SK-N-SH treated with all-trans-retinoic acid at 6 μM for 48 hours (cell line): ENCODE measurements at regions not wholly inside any gene's neighbourhood (a gene's known extent, or its start where the extent isn't known, plus 50 kb on each side); places are given as distances from the start of the nearest gene placed in this dataset.

Experiments
- ATAC-seq: fragments of 200-7000 bp; cut with Tn5 transposase; 3 replicates; pipeline ENCODE4 v1.9.1; 2020; ENCODE audit warnings: mild to moderate bottlenecking, moderate library complexity
- ARNTL ChIP-seq: fragments of 450-650 bp; formaldehyde crosslinking; IDR thresholded peaks from 2 replicates; pipeline ENCODE4 v1.5.0; 2020; ENCODE audit warnings: low read depth, mild to moderate bottlenecking, moderate library complexity, borderline replicate concordance
- CREB5 ChIP-seq: fragments of 250-450 bp; sonication (Bioruptor Pico); IDR thresholded peaks from 2 replicates; pipeline ENCODE4 v1.5.1; 2020; ENCODE audit warnings: low read depth, mild to moderate bottlenecking, moderate library complexity
- CSDC2 ChIP-seq: fragments of 250-450 bp; sonication (Bioruptor Pico); IDR thresholded peaks from 2 replicates; pipeline ENCODE4 v1.5.0; 2020; ENCODE audit warnings: mild to moderate bottlenecking, moderate library complexity
- CSRNP3 ChIP-seq: fragments of 250-450 bp; sonication (Bioruptor Pico); IDR thresholded peaks from 2 replicates; pipeline ENCODE4 v1.5.1; 2021; ENCODE audit warnings: mild to moderate bottlenecking, moderate library complexity
- ESRRG ChIP-seq: fragments of 250-450 bp; sonication (Bioruptor Pico); IDR thresholded peaks from 2 replicates; pipeline ENCODE4 v1.6.1; 2021; ENCODE audit warnings: mild to moderate bottlenecking
- GLIS3 ChIP-seq: fragments of 250-450 bp; sonication (Bioruptor Pico); IDR thresholded peaks from 2 replicates; pipeline ENCODE4 v1.5.0; 2020; ENCODE audit warnings: mild to moderate bottlenecking, moderate library complexity
- ISL1 ChIP-seq: fragments of 250-450 bp; sonication (Bioruptor Pico); IDR thresholded peaks from 2 replicates; pipeline ENCODE4 v2.1.2; 2022; ENCODE audit warnings: mild to moderate bottlenecking, moderate library complexity
- OSR1 ChIP-seq: fragments of 250-450 bp; sonication (Bioruptor Pico); IDR thresholded peaks from 2 replicates; pipeline ENCODE4 v1.8.0; 2022; ENCODE audit warnings: moderate library complexity, mild to moderate bottlenecking, inconsistent platforms
- PATZ1 ChIP-seq: fragments of 250-450 bp; sonication (Bioruptor Pico); IDR thresholded peaks from 2 replicates; pipeline ENCODE4 v1.8.0; 2020; ENCODE audit warnings: mild to moderate bottlenecking, moderate library complexity, borderline replicate concordance
- PPARA ChIP-seq: fragments of 250-450 bp; sonication (Bioruptor Pico); IDR thresholded peaks from 2 replicates; pipeline ENCODE4 v1.5.0; 2020; ENCODE audit warnings: mild to moderate bottlenecking, borderline replicate concordance
- RARB ChIP-seq: fragments of 250-450 bp; sonication (Bioruptor Pico); IDR thresholded peaks from 2 replicates; pipeline ENCODE4 v1.8.0; 2021; ENCODE audit warnings: mild to moderate bottlenecking, moderate library complexity
- SNAI2 ChIP-seq: fragments of 250-450 bp; sonication (Bioruptor Pico); IDR thresholded peaks from 2 replicates; pipeline ENCODE4 v1.5.0; 2020; ENCODE audit warnings: mild to moderate bottlenecking, moderate library complexity
- TCF4 ChIP-seq: fragments of 250-450 bp; sonication (Bioruptor Pico); IDR thresholded peaks from 2 replicates; pipeline ENCODE4 v1.8.0; 2021; ENCODE audit warnings: mild to moderate bottlenecking, moderate library complexity, borderline replicate concordance
- TOX ChIP-seq: fragments of 250-450 bp; sonication (Bioruptor Pico); IDR thresholded peaks from 2 replicates; pipeline ENCODE4 v1.8.0; 2021; ENCODE audit warnings: mild to moderate bottlenecking, moderate library complexity, borderline replicate concordance
- TSHZ2 ChIP-seq: fragments of 250-450 bp; sonication (Bioruptor Pico); IDR thresholded peaks from 2 replicates; pipeline ENCODE4 v1.5.0; 2020; ENCODE audit warnings: mild to moderate bottlenecking, moderate library complexity
- ZC3H10 ChIP-seq: fragments of 250-450 bp; sonication (Bioruptor Pico); IDR thresholded peaks from 2 replicates; pipeline ENCODE4 v1.5.1; 2021; ENCODE audit warnings: mild to moderate bottlenecking, moderate library complexity
- ZFP3 ChIP-seq: fragments of 250-450 bp; sonication (Bioruptor Pico); IDR thresholded peaks from 2 replicates; pipeline ENCODE4 v1.5.0; 2020; ENCODE audit warnings: mild to moderate bottlenecking, moderate library complexity
- ZFP30 ChIP-seq: fragments of 450-650 bp; formaldehyde crosslinking; IDR thresholded peaks from 2 replicates; pipeline ENCODE4 v1.5.0; 2022; ENCODE audit warnings: mild to moderate bottlenecking, moderate library complexity
- ZNF565 ChIP-seq: fragments of 450-650 bp; formaldehyde crosslinking; conservative IDR thresholded peaks from 2 replicates; pipeline ENCODE4 v1.5.0; 2020; ENCODE audit warnings: low read depth, mild to moderate bottlenecking, moderate library complexity
- ZNF70 ChIP-seq: fragments of 450-650 bp; formaldehyde crosslinking; IDR thresholded peaks from 2 replicates; pipeline ENCODE4 v1.5.0; 2020; ENCODE audit warnings: mild to moderate bottlenecking, moderate library complexity
- ZNF8 ChIP-seq: fragments of 450-650 bp; formaldehyde crosslinking; IDR thresholded peaks from 2 replicates; pipeline ENCODE4 v1.5.0; 2020; ENCODE audit warnings: mild to moderate bottlenecking, moderate library complexity
- TF ChIP-seq, protein P1 (sequence below): fragments of 250-450 bp; sonication (Bioruptor Pico); IDR thresholded peaks from 2 replicates; pipeline ENCODE4 v1.8.0; 2021; ENCODE audit warnings: low read depth, mild to moderate bottlenecking, moderate library complexity, borderline replicate concordance

GRCh38 chr2:80786584-80786983, 482.0 kb upstream of the LRRTM1 start:
- no peak for ATAC-seq
- no peak for TF ChIP-seq TSHZ2 (CRISPR knock-in tag)
- TF ChIP-seq ZNF8 = no peak
- TF ChIP-seq ZFP3 (CRISPR knock-in tag) = no peak
- no peak for TF ChIP-seq SNAI2 (CRISPR knock-in tag)
- no peak for TF ChIP-seq ZFP30 (CRISPR knock-in tag)
- TF ChIP-seq GLIS3 (CRISPR knock-in tag) = no peak
- TF ChIP-seq ZNF565 (CRISPR knock-in tag) = no peak
- no peak for TF ChIP-seq ISL1
- TF ChIP-seq RARB (CRISPR knock-in tag) = no peak
- TF ChIP-seq ARNTL (CRISPR knock-in tag) = no peak
- no peak for TF ChIP-seq OSR1 (CRISPR knock-in tag)
- TF ChIP-seq PATZ1 (CRISPR knock-in tag) = no peak
- no peak for TF ChIP-seq ZC3H10 (CRISPR knock-in tag)
- TF ChIP-seq ESRRG (CRISPR knock-in tag) = no peak
- no peak for TF ChIP-seq ZNF70 (CRISPR knock-in tag)
- TF ChIP-seq, protein P1, sequence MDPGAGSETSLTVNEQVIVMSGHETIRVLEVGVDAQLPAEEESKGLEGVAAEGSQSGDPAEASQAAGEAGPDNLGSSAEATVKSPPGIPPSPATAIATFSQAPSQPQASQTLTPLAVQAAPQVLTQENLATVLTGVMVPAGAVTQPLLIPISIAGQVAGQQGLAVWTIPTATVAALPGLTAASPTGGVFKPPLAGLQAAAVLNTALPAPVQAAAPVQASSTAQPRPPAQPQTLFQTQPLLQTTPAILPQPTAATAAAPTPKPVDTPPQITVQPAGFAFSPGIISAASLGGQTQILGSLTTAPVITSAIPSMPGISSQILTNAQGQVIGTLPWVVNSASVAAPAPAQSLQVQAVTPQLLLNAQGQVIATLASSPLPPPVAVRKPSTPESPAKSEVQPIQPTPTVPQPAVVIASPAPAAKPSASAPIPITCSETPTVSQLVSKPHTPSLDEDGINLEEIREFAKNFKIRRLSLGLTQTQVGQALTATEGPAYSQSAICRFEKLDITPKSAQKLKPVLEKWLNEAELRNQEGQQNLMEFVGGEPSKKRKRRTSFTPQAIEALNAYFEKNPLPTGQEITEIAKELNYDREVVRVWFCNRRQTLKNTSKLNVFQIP (CRISPR knock-in tag) = no peak
- no peak for TF ChIP-seq TCF4
- no peak for TF ChIP-seq TOX
- TF ChIP-seq CSDC2 (CRISPR knock-in tag) = no peak
- TF ChIP-seq CSRNP3 (CRISPR knock-in tag) = no peak

DNA sequence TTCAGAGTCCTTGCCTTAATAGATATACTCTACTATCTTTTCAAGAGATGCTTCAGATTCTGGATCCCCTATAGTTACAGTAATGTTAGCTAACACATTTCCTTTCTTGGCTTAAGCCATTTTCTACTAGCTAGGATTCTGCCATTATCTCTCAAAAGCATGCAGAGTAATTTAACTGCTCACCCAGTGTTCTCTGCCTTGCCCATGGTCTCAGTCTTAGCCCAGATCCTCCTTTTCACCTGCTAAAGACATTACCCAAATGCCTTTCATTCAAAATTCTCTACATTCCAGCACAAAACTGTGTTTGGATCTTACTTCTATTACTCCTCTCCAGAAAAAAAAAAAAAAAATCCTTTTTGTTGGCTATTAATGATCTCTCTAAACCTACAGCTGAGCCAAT, 474.2 kb upstream of the LRRTM1 start:
- TF ChIP-seq PPARA (CRISPR knock-in tag) (no peak), CREB5 (CRISPR knock-in tag) (no peak), ZNF8 (no peak), RARB (CRISPR knock-in tag) (no peak), PATZ1 (CRISPR knock-in tag) (no peak), ZNF70 (CRISPR knock-in tag) (no peak)
- ATAC-seq = no peak
